ENCODE measurements at regions not wholly inside any gene's neighbourhood (a gene's known extent, or its start where the extent isn't known, plus 50 kb on each side); places are given as distances from the start of the nearest gene placed in this dataset.

DNA sequence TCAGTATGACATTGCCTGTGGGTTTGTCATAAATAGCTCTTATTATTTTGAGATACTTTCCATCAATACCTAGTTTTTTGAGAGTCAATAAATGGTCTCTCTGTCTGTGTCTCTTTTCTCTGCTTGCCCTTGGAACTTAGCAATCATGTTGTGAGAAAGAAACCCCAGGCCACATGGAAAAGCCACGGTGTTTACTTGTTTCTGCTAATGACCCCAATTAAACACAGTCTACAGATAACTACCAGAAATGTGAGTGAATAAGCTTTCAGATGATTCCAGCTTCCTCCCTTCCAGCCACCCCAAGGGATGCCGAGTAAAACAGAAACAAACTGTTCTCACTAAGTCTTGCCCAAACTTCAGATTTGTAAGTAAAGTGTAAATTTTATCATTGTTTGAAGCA lies 584.9 kb downstream of the MAT2B start:
- no peak overlapping the region for H3K4me2 ChIP-seq (ENCODE audit: insufficient read depth, low read length)
- no peaks in the 10 kb centered on the region for H3K36me3 ChIP-seq (ENCODE audit: control insufficient read depth in 2 of 2, extremely low read depth in 1 of 2, insufficient read depth in 2 of 2, low read length in 2 of 2)
- DNase-seq (ENCODE audit: low read depth, low spot score) (no peak), FAIRE-seq (no peak)
- intact Hi-C loops (cut with micrococcal nuclease) (no loop called here), dilution Hi-C loops (cut with MboI; ENCODE audit: extremely low pct_ligation_motif_present, low sequenced_read_pairs) (no loop called here)
- no peak overlapping the region for H3K4me3 ChIP-seq (replicated peaks in 1 of 3; ENCODE audit: insufficient read depth in 1 of 3, low read depth in 1 of 3, low read length in 3 of 3)
- ChIA-PET CTCF (no interaction called here), POLR2A (no interaction called here)
- no peaks in the 10 kb centered on the region for H3K79me2 ChIP-seq (ENCODE audit: control insufficient read depth, insufficient read depth, low read length)
- no peaks in the 10 kb centered on the region for H3K9me3 ChIP-seq (replicated peaks; ENCODE audit: control insufficient read depth, insufficient read depth, low read length)
- no peaks in the 10 kb centered on the region for H3K4me1 ChIP-seq (ENCODE audit: control insufficient read depth, extremely low read depth, insufficient read depth, low read length)
- H2AFZ ChIP-seq (ENCODE audit: low read depth, low read length), result no peak overlapping the region
- BruUV-seq (replicated peaks), result no TSS peak
- TF ChIP-seq, protein P1, sequence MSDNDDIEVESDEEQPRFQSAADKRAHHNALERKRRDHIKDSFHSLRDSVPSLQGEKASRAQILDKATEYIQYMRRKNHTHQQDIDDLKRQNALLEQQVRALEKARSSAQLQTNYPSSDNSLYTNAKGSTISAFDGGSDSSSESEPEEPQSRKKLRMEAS (IDR thresholded peaks at IDR 0.05; ENCODE audit: insufficient read depth, insufficient read length), result no peak
- TF ChIP-seq POLR2A (IDR thresholded peaks at IDR 0.05; ENCODE audit: low read depth, low read length) (no peak), JUN (IDR thresholded peaks at IDR 0.05; ENCODE audit: borderline replicate concordance, insufficient read depth, insufficient read length, low read depth) (no peak), EZH2 (IDR thresholded peaks at IDR 0.05; ENCODE audit: borderline replicate concordance, low read depth, low read length, severe bottlenecking) (no peak)
- no peaks in the 10 kb centered on the region for H3K27me3 ChIP-seq (ENCODE audit: control insufficient read depth in 2 of 2, insufficient read depth in 2 of 2, low read length in 2 of 2)
- H4K20me1 ChIP-seq (replicated peaks; ENCODE audit: control insufficient read depth, extremely low read depth, insufficient read depth, low read length), result no peaks in the 10 kb centered on the region
- no peak overlapping the region for H3K9ac ChIP-seq (replicated peaks; ENCODE audit: extremely low read depth, insufficient read depth, low read length)
- no peak overlapping the region for H3K27ac ChIP-seq (ENCODE audit: insufficient read depth, low read depth, low read length)
- no peaks in the 10 kb centered on the region for H3K9me1 ChIP-seq (replicated peaks; ENCODE audit: control insufficient read depth, extremely low read depth, insufficient read depth, low read length)

DNA sequence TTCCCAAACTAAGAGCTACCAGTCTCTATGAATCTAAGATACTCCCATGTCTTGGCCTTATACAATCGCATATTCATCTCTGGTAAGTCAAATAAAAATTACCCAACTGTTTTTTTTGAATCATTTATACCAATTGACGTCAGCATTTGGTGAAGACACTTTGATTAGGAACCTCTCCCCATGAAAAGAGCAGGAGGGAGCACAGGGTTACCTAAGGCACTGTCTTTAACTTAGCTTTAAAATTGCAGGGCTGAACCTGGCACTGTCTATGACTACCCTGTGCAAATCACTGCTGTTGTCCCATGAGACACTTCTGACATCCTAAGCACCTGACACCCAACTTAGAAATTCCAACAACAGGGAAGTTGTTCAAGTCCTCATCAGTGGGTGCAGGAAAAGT lies 586.4 kb downstream of the MAT2B start:
- dilution Hi-C loops (cut with MboI; ENCODE audit: extremely low pct_ligation_motif_present, low sequenced_read_pairs), result no loop called here
- no peak overlapping the region for H3K9ac ChIP-seq (replicated peaks; ENCODE audit: extremely low read depth, insufficient read depth, low read length)
- H3K4me1 ChIP-seq (ENCODE audit: control insufficient read depth, extremely low read depth, insufficient read depth, low read length), result no peaks in the 10 kb centered on the region
- H3K4me3 ChIP-seq (replicated peaks in 1 of 3; ENCODE audit: insufficient read depth in 1 of 3, low read depth in 1 of 3, low read length in 3 of 3), result no peak overlapping the region
- no peak overlapping the region for H2AFZ ChIP-seq (ENCODE audit: low read depth, low read length)
- DNase-seq (ENCODE audit: low read depth, low spot score), result no peak
- no peak for TF ChIP-seq POLR2AphosphoS5 (IDR thresholded peaks at IDR 0.05; ENCODE audit: insufficient read depth, low read depth, low read length)
- TF ChIP-seq, protein P1 (IDR thresholded peaks at IDR 0.05; ENCODE audit: insufficient read depth, insufficient read length), result no peak
- no peaks in the 10 kb centered on the region for H3K79me2 ChIP-seq (ENCODE audit: control insufficient read depth, insufficient read depth, low read length)
- FAIRE-seq, result no peak
- no peaks in the 10 kb centered on the region for H4K20me1 ChIP-seq (replicated peaks; ENCODE audit: control insufficient read depth, extremely low read depth, insufficient read depth, low read length)
- H3K27ac ChIP-seq (ENCODE audit: insufficient read depth, low read depth, low read length), result no peak overlapping the region
- BruUV-seq (replicated peaks), result no TSS peak
- H3K9me1 ChIP-seq (replicated peaks; ENCODE audit: control insufficient read depth, extremely low read depth, insufficient read depth, low read length), result no peaks in the 10 kb centered on the region
- H3K4me2 ChIP-seq (ENCODE audit: insufficient read depth, low read length), result no peak overlapping the region
- intact Hi-C loops (cut with micrococcal nuclease), result no loop called here
- CTCF ChIA-PET, result no interaction called here
- H3K36me3 ChIP-seq (ENCODE audit: control insufficient read depth in 2 of 2, extremely low read depth in 1 of 2, insufficient read depth in 2 of 2, low read length in 2 of 2), result no peaks in the 10 kb centered on the region
- POLR2A ChIA-PET, result no interaction called here
- H3K9me3 ChIP-seq (replicated peaks; ENCODE audit: control insufficient read depth, insufficient read depth, low read length), result no peaks in the 10 kb centered on the region
- H3K27me3 ChIP-seq (ENCODE audit: control insufficient read depth in 2 of 2, insufficient read depth in 2 of 2, low read length in 2 of 2), result no peaks in the 10 kb centered on the region

All from endothelial cell of umbilical vein (primary cell).